ENCODE measurements at regions not wholly inside any gene's neighbourhood (a gene's known extent, or its start where the extent isn't known, plus 50 kb on each side); places are given as distances from the start of the nearest gene placed in this dataset.

- 96% methylated on average over 7 of the region's 7 CpGs for WGBS (ENCODE audit: insufficient coverage)
- Histone ChIP-seq H3K36me3 (ENCODE audit: control insufficient read depth, insufficient read depth, low read length) (no peaks in the 10 kb centered on the region), H3K27me3 (ENCODE audit: control insufficient read depth, insufficient read depth, low read length) (no peaks in the 10 kb centered on the region), H3K9me3 (ENCODE audit: control insufficient read depth, insufficient read depth, low read length) (no peaks in the 10 kb centered on the region), H3K4me3 (ENCODE audit: low read length) (no peak overlapping the region), H3K4me1 (ENCODE audit: control insufficient read depth, insufficient read depth, low read length) (no peaks in the 10 kb centered on the region), H3K27ac (ENCODE audit: low read length) (no peak overlapping the region)
- H3K27me3 Mint-ChIP-seq (ENCODE audit: low read depth in 2 of 2) = no peaks in the 10 kb centered on the region
- H3K4me3 Mint-ChIP-seq = no peak overlapping the region
- H3K4me1 Mint-ChIP-seq = peaks cover 0 to 4% of the 10 kb centered on the region in 2 donors
- no peak overlapping the region for H3K27ac Mint-ChIP-seq
- no peaks in the 10 kb centered on the region for H3K36me3 Mint-ChIP-seq
- TF ChIP-seq, protein P1, sequence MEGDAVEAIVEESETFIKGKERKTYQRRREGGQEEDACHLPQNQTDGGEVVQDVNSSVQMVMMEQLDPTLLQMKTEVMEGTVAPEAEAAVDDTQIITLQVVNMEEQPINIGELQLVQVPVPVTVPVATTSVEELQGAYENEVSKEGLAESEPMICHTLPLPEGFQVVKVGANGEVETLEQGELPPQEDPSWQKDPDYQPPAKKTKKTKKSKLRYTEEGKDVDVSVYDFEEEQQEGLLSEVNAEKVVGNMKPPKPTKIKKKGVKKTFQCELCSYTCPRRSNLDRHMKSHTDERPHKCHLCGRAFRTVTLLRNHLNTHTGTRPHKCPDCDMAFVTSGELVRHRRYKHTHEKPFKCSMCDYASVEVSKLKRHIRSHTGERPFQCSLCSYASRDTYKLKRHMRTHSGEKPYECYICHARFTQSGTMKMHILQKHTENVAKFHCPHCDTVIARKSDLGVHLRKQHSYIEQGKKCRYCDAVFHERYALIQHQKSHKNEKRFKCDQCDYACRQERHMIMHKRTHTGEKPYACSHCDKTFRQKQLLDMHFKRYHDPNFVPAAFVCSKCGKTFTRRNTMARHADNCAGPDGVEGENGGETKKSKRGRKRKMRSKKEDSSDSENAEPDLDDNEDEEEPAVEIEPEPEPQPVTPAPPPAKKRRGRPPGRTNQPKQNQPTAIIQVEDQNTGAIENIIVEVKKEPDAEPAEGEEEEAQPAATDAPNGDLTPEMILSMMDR (IDR thresholded peaks at IDR 0.05) = no peak
- DNase-seq = no peak
- no peak for ATAC-seq
- intact Hi-C loops (cut with micrococcal nuclease) = no loop called here
- H3K9me3 Mint-ChIP-seq = no peaks in the 10 kb centered on the region
Observed at GRCh38 chr6:154909821-154910220, 85.3 kb upstream of the TIAM2 start.

DNA sequence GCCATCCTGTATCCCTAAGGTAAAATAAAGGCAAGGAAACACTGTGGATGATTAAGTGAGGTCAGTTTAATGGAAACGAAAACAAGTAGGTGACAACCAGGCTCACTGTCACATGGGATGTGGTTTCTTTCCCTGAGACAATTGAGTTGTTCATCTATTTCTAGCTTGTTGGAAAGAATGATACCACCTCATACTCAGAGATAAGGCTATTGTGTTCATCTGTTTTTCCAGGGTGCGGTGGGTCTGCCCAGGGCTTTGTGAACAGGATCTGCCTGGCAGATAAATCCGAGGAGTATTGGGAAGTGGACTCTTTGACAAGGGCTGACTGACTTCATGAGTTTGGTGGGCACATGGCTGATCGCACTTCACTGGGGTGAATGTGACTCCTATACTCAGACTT lies 80.8 kb upstream of the TIAM2 start:
- Histone ChIP-seq H3K27ac (ENCODE audit: low read length) (no peak overlapping the region), H3K4me3 (ENCODE audit: low read length) (no peak overlapping the region), H3K36me3 (ENCODE audit: control insufficient read depth, insufficient read depth, low read length) (no peaks in the 10 kb centered on the region), H3K4me1 (ENCODE audit: control insufficient read depth, insufficient read depth, low read length) (no peaks in the 10 kb centered on the region), H3K27me3 (ENCODE audit: control insufficient read depth, insufficient read depth, low read length) (no peaks in the 10 kb centered on the region), H3K9me3 (ENCODE audit: control insufficient read depth, insufficient read depth, low read length) (no peaks in the 10 kb centered on the region)
- DNase-seq (no peak), ATAC-seq (no peak)
- Mint-ChIP-seq H3K9me3 (no peaks in the 10 kb centered on the region), H3K27ac (no peak overlapping the region), H3K27me3 (ENCODE audit: low read depth in 2 of 2) (no peaks in the 10 kb centered on the region), H3K4me1 (peaks cover 0 to 9% of the 10 kb centered on the region in 2 donors), H3K4me3 (no peak overlapping the region), H3K36me3 (no peaks in the 10 kb centered on the region)
- intact Hi-C loops (cut with micrococcal nuclease) = no loop called here
- 82% methylated on average over 4 of the region's 4 CpGs for WGBS (ENCODE audit: insufficient coverage)
- TF ChIP-seq, protein P1 (IDR thresholded peaks at IDR 0.05) = no peak

DNA sequence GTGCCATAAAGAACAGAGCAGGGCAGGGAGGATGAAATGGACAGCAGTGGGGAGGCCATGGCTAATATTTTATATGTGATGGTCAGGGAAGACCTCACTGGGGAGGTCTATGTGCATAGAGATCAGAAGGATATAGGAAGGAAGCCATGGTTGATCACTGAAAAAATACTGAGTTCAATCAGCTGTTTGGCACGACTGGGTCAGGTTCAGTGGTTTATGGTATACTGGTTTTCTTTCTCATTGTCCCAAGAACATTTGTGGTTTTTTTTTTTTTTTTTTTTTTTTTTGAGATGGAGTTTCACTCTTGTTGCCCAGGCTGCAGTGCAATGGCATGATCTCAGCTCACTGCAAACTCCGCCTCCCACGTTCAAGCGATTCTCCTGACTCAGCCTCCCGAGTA lies 78.3 kb upstream of the TIAM2 start:
- TF ChIP-seq, protein P1 (IDR thresholded peaks at IDR 0.05) = no peak
- no peak for ATAC-seq

GRCh38 chr6:154917941-154918340 lies 77.2 kb upstream of the TIAM2 start:
- TF ChIP-seq, protein P1 (IDR thresholded peaks at IDR 0.05) = no peak
- ATAC-seq (no peak), DNase-seq (no peak)
- intact Hi-C loops (cut with micrococcal nuclease) = no loop called here
- H3K4me3 ChIP-seq (ENCODE audit: low read length) = no peak overlapping the region
- H3K9me3 ChIP-seq (ENCODE audit: control insufficient read depth, insufficient read depth, low read length) = no peaks in the 10 kb centered on the region
- 96% methylated on average over 6 of the region's 7 CpGs for WGBS (ENCODE audit: insufficient coverage)
- Mint-ChIP-seq H3K36me3 (no peaks in the 10 kb centered on the region), H3K27me3 (ENCODE audit: low read depth in 2 of 2) (no peaks in the 10 kb centered on the region), H3K9me3 (no peaks in the 10 kb centered on the region), H3K4me1 (peaks cover 0 to 19% of the 10 kb centered on the region in 2 donors), H3K27ac (no peak overlapping the region), H3K4me3 (no peak overlapping the region)
- no peaks in the 10 kb centered on the region for H3K27me3 ChIP-seq (ENCODE audit: control insufficient read depth, insufficient read depth, low read length)
- no peaks in the 10 kb centered on the region for H3K36me3 ChIP-seq (ENCODE audit: control insufficient read depth, insufficient read depth, low read length)
- no peaks in the 10 kb centered on the region for H3K4me1 ChIP-seq (ENCODE audit: control insufficient read depth, insufficient read depth, low read length)
- no peak overlapping the region for H3K27ac ChIP-seq (ENCODE audit: low read length)

More for the DNA sequence above, 78.3 kb upstream of the TIAM2 start:
- H3K4me1 Mint-ChIP-seq = peaks cover 0 to 16% of the 10 kb centered on the region in 2 donors
- DNase-seq = no peak
- 80% methylated on average over 5 of the region's 5 CpGs for WGBS (ENCODE audit: insufficient coverage)
- Histone ChIP-seq H3K36me3 (ENCODE audit: control insufficient read depth, insufficient read depth, low read length) (no peaks in the 10 kb centered on the region), H3K9me3 (ENCODE audit: control insufficient read depth, insufficient read depth, low read length) (no peaks in the 10 kb centered on the region), H3K4me3 (ENCODE audit: low read length) (no peak overlapping the region), H3K27me3 (ENCODE audit: control insufficient read depth, insufficient read depth, low read length) (no peaks in the 10 kb centered on the region), H3K4me1 (ENCODE audit: control insufficient read depth, insufficient read depth, low read length) (no peaks in the 10 kb centered on the region), H3K27ac (ENCODE audit: low read length) (no peak overlapping the region)
- H3K27me3 Mint-ChIP-seq (ENCODE audit: low read depth in 2 of 2) = no peaks in the 10 kb centered on the region
- no peaks in the 10 kb centered on the region for H3K9me3 Mint-ChIP-seq
- H3K4me3 Mint-ChIP-seq = no peak overlapping the region
- intact Hi-C loops (cut with micrococcal nuclease) = no loop called here
- no peak overlapping the region for H3K27ac Mint-ChIP-seq
- H3K36me3 Mint-ChIP-seq = no peaks in the 10 kb centered on the region
